Amygdala (tissue), 56 donors: ENCODE measurements at regions not wholly inside any gene's neighbourhood (a gene's known extent, or its start where the extent isn't known, plus 50 kb on each side); places are given as distances from the start of the nearest gene placed in this dataset.

Experiments
- DNase-seq, 56 donors: peaks; one replicate each; lab custom pipeline; 2025; lab: John Stamatoyannopoulos, UW

DNA sequence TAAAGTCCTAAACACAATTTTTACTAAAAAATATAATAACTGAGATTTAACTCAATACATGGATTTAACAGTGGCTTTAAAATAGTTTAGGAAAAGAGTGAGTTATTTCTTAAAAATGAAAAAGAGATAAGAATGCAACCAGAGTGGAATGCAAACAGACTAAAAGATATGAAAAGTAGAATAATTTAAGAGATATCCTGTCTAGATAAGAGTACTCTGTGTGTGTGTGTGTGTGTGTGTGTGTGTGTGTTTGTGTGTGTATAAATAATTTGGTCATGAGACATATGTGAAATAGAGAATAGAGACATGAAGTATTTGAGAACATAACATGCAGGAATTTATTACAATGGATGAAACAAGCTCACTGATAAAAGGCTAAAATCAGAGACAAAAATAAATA, 986.9 kb upstream of the CHORDC1 start:
- no peak for DNase-seq

DNA sequence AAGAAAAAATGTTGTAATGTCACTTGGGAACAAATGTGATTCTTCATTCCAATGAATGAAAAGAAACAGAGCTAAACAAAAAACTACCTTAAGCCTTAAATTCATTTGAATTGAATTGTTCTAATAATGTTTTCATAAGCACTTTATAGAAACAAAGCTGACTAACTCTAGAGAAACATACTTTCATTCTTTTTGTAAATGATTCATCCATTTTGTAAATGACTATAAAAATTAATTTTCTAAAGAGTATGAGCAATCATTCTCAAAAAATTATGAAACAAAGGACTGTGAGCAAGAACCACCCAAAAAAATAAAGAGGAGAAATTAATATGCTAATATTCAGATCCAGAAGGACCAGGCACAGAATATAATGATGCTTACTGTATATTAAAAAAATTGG, 986.5 kb upstream of the CHORDC1 start:
- DNase-seq: no peak

DNA sequence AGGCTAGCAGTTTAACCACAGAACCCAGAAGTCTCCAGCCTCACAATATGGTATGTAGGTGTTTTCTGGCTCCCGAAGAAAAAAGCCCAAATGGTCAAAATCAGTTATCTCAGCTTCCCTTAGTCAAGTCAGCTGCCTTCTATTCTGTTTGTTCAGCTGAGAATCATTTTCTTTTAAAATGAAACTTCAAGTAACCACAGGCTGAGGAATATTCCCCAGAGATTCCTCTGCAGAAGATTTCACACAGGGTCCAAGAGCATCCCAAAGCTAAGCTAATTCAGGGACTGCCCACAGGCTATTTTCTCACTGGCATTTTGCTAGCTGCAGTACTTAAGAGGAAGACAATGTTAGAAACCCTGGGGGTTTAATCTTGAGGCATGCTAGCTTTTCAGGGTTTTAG, 977.0 kb upstream of the CHORDC1 start:
- DNase-seq: no peak

DNA sequence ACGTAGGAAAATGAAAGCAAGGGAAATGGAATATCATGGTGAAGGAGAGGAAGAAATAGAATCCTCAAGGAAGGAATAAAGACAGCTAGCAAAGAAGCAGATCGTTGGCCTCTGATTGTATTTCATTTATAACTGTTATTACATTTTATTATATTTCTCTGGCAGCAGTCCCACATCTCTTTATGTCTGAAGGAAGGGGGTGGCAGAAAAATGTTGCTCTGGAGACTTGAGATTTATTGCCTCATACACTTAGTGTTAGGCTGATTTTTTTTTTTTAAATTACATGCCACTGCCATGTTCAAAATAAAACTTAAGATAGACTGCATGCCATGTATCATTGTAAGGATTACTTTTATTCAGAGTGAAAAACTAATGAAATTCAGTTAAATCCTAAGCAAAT, 971.7 kb upstream of the CHORDC1 start:
- DNase-seq: no peak

DNA sequence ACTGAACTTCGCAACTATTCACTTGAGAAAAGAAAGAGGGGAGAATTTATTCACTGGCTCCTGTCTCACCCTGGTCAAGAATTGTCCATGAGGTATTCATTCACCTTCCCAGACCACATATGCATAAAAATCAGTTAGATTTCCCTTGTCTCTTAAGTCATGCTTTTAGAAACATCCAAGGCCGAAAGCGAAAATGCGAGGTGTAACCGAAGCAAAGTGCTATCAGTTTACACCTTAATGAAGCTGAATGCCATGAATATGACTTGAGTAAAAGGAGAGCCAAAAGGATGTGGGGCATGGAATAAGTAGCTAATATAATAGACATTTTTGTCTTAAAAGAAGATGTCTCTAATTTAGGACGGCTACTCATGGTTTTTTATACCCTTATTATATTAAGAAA, 965.6 kb upstream of the CHORDC1 start:
- DNase-seq: no peak

DNA sequence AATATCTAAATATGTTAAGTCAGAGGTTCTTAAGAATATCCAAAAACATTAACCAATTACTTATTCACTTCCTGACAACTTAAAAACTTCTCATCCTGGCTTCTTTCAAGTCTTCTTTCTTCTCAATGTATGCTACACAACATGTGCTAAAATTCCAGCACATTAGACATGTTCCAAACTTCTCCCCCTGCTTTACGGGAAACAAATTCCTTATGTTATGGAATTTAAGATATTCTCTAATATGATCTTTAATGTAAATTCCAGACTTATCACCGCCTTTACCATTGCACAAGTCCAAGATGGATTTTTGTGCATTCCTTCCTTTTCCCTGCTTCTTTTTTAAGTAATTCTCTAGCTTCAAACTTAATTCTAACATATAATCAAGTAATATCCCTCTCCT, 964.5 kb upstream of the CHORDC1 start:
- no peak for DNase-seq

DNA sequence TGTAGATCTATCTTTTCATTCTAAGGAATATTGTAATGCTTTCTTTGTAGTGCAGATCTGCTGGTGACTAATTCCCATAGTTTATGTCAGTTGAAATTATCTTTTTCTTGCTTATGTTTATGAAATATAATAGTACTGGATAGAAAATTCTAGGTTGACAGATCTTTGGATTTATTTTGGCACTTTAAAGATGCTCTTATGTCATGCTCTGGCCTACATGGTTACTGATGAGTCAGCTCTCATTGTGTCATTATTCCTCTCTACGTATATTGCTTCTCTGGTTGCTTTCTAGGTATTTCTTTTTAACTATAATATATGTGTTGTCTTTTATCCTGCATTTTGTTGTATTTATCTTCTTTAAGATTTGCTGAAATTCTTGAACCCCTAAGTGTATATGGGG, 955.5 kb upstream of the CHORDC1 start:
- no peak for DNase-seq

DNA sequence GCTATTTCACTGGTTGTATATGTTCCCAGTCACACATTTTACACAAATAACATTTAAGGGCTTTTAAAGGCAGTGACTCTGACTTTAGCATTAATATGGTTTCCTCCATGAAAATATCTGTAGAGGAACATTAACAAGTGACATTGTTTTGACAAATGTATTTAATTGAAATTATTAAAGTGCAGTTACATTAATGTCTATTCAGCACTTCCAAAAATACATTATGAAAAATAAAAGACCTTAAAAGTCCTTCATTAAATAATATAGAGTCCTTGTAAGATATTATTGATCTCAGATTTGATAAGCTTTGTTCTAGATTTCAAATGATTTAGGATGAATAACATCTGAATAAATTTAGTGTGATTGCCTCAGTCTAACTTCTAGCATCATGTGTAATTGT, 951.9 kb upstream of the CHORDC1 start:
- no peak for DNase-seq

DNA sequence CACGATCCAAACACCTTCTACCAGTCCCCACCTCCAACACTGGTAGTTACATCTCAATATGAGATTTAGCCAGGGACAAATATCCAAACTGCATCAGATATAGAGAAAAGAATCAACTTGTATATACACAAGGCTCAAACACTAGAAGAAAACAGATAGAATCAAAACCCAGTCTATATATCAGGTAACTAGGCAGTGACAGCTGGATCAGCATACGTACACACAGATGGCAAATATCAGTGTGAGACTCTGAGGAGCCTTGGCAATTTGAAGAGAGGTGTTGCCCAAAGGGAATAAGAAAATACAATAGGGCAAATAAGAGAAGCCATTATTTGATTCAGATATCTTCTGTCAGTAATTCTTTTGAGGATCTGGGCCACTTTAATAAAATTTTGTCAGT, 951.3 kb upstream of the CHORDC1 start:
- no peak for DNase-seq

DNA sequence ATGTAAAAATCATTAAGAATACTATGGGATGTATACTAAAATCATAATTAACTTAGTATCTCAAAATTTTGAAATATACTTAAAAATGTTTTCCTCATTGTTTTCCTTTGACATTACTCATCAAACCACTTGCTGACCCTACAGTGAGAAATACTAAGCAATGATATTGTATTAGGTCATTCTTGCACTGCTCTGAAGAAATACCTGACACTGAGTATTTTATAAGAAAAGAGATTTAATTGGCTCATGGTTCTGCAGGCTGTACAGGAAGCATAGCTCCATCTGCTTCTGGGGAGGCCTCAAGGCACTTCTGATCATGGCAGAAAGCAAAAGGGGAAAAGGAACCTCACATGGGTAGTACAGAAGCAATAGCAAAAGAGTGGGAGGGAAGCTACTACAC, 950.9 kb upstream of the CHORDC1 start:
- DNase-seq: no peak

DNA sequence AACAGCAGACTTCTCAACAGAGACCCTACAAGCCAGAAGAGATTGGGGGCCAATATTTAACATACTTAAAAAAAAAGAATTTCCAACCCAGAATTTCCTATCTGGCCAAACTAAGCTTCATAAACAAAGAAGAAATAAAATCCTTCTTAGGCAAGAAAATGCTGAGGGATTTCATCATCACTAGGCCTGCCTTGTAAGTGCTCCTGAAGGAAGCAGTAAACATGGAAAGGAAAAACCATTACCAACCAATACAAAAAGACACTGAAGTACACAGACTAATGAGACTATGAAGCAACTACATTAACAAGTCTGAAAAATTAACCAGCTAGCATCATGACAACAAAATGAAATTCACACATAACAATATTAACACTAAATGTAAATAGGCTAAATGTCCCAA, 947.9 kb upstream of the CHORDC1 start:
- no peak for DNase-seq

DNA sequence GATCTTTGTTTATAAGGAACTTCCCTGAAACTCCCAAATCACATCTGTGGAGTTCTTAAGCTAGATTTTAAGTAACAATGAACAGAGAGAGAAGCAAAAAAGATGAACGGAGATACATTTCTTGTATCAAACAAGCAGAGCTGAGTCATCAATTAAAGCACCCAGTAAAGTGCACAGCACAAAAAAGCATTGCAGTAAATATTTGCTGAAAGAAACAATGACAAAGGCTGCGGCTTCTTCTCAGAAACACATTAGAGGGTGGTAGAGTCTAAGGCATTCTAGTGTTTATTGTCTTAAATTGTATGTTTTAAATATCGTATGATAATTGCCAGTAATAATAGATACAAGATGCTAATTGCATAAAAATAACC, 941.6 kb upstream of the CHORDC1 start:
- DNase-seq: no peak

DNA sequence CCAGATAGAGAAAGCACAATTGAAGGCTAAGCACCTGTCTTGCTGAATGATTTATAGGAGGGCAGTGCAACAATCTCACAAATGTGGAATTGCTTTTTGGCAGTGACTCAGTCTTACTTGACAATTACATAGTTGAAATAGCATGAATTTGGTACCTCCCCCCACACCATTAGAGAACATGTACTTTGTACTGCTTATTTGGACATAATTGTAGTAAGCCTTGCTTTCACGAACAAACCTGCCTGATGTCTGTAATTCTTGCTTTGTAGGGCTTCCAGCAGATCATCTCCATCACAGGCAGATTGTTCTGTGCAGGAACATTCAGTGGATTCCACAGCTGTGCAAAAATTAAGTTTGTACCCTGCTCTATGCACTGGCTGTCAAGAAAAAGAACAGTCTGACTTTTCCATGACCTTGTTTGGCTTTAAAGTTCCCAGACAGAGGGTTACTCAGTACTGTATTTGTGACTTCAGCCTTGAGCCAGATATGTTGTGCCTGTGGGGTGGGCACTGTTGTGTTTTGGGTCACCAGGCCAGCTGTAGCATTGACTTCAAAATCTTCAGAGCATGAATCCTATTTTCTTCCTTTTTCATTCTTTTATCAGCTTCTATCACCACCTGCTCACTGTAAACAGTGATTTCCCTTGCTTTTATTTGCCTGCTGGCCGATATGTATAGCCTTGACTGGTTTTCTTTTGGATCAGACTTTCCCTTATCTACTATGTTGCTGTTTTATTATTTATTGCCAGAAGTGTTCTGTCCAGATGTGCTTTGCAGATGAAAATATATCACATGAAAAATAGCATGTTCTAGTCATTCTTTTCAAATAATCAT, 941.0 kb upstream of the CHORDC1 start:
- DNase-seq: no peak

DNA sequence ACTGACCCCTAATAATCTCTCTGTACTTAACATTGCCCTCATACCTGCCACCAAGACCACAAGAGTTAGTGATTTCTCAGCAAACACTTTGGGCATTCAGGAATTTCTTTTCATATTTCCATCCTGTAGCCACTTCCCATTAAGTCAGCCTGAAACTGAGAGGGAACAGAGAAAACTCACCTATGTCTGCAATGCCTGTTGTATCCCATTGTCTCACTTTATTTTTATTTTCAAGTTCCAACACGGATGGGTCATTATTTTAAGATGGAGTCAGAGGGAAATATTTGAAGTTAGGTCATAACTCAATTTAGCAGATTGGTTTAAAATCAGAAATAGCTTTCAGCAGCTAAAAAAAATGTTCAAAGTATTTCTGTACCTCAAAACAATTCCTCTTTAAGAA, 937.8 kb upstream of the CHORDC1 start:
- no peak for DNase-seq

DNA sequence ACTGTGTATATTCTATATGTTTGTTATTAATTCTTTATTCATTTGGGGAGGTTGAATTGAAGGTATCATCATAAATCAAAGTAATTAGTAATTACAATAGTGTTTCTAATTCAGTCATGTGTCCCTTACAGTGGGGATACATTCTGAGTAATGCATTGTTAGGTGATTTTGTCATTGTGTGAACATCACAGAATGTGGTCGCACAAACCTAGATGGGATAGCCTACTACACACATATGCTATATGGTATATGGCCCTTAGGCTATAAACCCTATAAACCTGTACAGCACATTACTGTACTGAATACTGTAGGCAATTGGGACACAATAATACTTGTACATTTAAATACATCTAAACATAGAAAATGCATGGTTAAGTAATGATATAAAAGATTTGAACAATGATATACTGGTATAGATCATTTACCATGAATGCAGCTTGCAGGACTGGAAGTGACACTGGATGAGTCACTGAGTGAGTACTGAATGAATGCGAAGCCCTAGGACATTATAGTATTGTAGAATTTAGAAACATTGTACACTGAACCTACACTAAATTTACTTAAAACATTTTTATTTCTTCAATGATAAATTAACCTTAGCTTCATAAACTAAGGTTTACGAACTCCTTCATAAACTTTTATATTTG, 936.2 kb upstream of the CHORDC1 start:
- DNase-seq: no peak

DNA sequence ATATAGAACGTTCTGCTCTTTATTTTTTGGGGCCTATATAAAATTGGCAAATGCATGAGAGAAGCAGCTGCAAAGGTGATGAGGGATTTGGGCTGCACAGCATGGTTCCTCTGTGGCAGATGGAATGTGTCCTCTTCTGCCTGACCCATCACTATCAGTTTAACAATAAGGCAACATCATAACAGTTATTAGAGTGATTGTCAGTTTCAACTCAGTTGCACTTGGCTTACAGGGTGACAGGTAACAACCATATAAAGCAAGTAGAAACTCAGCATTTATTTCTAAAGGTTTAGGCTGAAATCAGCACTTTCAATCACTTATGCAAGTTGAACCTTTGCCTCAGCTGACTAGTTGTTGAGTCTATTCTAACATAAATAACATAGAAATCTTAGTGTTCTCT, 935.4 kb upstream of the CHORDC1 start:
- DNase-seq: no peak

DNA sequence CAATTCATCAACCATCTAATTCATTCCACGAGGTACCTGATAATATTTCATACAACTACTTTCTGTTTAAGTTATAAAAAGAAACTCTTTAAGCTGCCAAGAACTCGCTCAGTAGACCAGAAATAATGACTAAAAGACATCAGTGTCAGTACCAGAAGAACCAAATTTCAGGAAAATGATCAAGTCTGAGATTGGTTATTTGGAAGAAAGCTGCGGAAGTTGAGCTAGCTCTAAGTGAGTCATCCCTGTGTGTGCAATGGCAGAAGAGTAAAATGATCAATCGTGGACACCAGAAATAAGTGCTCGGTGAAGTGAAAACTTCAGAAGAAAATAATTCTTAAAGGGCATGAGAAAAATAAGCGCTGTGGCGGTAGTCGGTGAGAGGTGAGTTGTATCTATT, 933.2 kb upstream of the CHORDC1 start:
- DNase-seq: no peak

DNA sequence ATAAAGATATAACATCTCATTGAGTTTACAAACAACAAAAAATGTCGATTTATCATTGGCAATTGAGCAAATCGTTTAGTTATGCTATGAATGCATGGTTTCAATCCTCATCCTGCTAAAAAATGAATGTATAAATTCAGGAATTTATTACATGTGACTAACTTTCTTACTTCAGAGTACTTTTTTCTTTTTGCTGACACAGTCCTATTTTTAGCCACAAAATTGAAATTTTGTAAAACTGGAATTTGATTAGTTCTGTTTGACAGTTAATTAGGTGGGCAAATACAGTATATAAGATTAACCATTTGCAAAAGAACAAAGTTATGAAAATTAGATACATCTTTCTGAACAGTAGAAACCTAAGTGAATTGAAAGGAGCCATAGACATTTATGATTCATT, 925.0 kb upstream of the CHORDC1 start:
- DNase-seq: no peak

DNA sequence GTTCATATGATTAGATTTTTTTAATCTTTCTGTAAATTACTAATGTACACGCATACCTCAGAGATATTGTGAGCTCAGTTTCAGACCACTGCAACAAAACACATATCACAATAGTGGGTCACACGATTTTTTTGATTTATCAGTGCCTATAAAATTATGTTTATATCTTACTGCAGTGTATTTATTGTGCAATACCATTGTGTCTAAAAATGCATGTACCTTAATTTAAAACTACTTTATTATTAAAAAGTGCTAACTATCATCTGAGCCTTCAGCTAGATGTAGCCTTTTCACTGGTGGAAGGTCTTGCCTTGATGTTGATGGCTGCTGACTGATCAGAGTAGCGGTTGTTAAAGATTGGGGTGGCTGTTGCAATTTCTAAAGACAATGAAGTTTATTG, 918.8 kb upstream of the CHORDC1 start:
- no peak for DNase-seq

DNA sequence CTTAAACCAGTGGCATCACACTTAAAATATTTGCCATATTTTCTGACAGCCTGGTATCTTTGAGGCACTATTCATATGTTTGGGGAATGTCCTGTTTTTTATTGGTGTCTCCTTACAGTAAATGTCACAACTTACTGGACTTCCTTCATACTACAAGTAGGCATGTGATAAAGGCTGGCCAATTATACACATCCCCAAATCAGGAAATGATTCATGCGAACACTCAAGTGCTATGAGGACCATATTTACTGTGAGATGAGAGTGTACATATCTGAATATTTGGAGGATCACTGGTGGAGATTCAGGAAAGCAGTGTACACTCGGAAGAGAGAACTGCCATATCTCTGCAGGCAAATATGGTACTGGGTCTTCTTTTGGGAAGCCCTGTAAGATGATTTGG, 913.8 kb upstream of the CHORDC1 start:
- DNase-seq: no peak

DNA sequence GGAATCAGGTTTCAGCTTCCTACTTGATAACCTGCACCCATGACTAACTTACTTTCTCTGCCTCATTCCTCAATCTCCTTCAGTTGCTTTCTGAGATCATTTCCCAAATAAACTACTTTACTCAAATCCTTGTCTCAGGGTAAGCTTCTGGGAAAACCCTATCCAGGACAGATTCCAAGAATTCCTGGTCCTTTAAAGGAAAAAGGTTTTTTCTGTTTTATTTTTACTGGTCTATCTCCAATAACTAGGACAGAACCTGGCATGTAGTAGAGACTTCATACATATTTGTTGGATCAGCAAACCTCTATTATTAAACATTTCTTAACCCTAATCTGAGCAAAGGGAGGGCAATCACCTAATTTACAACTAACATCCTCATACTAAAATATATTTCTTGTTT, 910.5 kb upstream of the CHORDC1 start:
- no peak for DNase-seq

DNA sequence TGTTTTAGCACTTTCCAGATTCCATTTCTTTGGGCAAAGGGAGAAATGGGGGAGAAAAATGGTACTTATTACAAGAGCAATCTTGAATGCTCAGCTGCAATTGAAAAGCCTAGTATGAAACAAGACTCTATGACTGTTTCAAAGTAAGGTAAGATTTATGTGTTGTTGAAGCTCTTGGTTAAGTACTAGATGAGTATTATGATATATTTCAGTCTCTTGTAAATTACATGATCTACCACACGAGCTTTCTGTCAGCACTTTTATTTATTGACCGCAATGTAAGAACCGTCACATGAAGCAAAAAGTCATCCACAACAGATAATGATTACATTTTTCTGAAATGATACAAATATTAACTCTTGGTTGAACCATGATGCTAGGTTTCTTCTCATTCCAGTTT, 906.7 kb upstream of the CHORDC1 start:
- no peak for DNase-seq

DNA sequence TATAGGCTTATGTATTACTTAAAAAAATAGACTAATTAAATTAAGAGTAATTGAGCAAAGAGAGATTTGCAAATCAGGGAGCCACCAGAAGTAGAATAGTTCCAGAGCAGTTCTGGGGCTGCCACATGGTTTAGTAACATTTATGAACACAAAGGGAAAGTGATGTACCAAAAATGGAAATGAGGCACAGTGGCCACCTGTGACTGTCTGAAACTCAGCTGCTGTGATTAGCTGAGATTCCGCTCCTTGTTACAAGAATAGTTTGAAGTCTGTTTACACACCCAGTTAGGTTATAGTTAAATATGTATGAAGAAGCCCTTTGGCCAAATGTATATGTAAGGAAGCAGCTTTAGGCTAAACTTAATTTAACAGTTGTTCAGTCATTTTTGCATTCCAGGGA, 901.5 kb upstream of the CHORDC1 start:
- DNase-seq: no peak
